Inferior parietal cortex (tissue), 1 donor: ENCODE measurements at regions not wholly inside any gene's neighbourhood (a gene's known extent, or its start where the extent isn't known, plus 50 kb on each side); places are given as distances from the start of the nearest gene placed in this dataset.
A peak's percentile ranks its signal among the peaks of the same experiment; 100 is the strongest.
"Not testable (repeated sequence)": the region's sequence is repeated elsewhere in the genome, so short reads cannot be mapped to it uniquely, and the experiment has no call there.

Experiments
- DNase-seq: peaks from one replicate; pipeline ENCODE4 v3.0.0-alpha.2; 2016; ENCODE audit errors: extremely low spot score

DNA sequence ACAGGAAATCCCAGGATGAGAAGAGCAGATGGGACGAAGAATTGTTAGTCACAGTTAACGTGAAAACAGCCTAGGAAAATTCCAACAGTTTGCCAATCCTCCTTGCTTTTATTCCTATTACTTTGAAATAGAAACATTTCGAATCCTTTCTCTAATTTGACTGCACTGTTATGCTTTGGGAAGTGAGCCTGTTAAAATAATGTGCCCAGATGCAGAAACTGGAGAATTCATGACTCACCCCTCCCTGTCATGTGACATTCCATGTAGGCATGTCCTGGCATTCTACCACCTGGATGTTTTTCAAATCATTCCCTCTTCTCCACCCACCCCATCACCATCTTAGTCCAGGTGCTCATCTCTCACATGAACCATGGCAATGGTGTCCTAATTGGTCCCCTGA, 107.3 kb downstream of the MINAR1 start:
- DNase-seq = no peak

DNA sequence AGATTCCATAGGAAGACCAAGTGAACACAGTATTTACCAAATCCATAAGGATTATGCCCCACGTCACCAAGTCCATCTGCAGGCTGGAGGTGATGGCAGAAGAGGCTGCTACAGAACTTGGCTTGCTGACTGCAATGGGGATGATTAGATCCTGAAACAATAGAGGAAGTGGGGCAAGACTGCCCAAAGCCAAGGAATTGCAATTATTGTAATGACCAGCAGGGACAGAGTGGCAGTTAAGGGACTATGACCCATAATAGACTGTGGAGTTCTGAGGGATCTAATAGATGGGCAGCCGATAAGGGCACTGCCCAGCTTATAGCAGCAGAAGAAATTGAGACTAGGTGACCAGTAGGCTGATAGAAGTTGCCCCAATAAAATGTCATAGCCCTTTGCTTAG, 108.4 kb downstream of the MINAR1 start:
- no peak for DNase-seq

DNA sequence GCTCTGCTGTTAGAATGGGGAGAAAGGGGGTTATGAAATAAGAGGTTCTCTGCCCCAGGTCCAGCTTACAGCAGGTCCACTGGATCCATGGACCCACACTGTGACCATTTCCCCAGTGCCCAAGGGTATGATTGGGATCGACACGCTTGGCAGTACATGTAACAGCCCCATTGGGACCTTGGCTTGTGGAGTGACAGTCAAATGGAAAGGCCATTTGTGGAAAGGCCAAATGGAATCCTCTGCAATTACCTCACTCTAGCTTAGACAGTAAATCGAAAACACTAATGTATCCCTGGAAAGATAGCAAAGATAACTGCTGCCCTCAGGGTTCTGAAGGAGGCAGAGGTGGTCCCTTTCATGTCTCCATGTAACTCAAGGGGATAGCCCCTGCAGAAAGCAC, 109.1 kb downstream of the MINAR1 start:
- no peak for DNase-seq

DNA sequence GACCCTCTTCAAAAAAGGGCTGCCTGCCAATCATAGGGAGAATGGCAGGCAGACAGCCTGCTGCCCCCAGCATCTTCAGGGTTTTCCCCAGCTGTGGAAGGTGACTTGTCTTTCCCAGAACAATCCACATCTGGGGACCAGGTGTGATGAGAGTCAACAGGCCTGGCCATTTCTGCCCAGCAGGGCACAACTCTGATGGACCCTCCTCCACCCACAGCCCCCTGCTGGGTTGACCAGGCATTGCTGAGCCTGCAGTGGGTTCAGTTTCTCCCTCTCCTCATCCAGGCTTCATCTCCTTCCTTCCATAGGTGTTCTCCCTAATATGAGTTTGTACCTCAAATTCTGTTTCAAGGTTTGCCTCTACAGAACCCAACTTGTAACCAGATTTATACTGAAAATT, 111.0 kb downstream of the MINAR1 start:
- DNase-seq = no peak

DNA sequence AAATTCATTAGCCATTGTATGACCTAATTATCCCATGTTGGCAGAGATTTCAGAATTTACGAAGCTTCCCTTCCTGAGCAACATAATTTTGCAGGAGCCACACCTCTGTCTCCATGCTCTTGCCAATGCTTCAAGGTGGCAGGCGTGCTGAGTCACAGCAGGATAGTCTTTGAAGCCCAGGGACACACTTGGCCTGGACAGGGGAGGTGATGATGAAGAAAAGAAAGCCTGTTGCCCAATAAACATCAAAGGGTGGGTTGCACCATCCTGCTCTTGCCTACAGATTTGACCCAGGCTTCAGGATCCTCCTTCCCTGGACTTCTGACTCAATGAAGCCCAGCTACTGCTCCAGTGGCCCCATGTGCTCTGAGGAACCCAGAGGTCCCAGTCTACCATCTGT, 117.1 kb downstream of the MINAR1 start:
- no peak for DNase-seq

DNA sequence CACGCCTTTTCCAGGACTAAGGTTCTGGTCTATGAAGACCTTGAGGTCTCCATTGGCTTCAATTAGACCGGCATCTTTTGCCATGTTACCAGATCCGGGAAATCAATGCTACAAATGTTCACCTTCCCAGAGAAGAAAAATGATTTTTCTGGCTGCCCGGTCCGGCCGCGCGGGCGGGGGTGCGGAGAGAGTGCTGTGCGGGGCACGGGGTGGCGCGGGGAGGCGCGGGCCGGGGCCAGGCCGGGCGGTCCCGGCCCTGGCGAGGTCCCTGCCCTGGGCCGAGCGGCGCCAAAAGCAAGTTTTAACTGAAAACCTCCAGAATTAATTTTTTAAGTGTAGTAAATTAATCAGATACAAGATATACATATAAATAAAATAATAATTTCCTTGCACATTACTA, 128.2 kb downstream of the MINAR1 start:
- no peak for DNase-seq

DNA sequence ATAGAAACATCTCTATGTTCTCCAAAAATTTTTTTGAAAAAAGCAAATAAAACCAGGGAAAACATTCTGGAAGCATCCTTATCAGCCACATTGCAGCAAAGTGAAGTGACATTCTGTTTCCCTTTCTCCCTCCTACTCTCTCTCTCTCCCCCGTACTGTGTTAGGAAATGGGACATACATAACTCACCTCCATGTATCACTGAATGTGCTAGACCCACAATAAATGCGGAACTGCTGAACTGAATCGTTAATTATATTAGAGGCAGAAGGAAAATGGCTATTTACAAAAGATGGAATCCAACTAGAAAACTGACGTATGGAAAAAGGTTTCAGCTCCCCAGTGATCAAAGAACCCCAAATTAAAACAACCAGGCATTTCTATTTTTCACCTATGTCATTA, 129.8 kb downstream of the MINAR1 start:
- no peak for DNase-seq

DNA sequence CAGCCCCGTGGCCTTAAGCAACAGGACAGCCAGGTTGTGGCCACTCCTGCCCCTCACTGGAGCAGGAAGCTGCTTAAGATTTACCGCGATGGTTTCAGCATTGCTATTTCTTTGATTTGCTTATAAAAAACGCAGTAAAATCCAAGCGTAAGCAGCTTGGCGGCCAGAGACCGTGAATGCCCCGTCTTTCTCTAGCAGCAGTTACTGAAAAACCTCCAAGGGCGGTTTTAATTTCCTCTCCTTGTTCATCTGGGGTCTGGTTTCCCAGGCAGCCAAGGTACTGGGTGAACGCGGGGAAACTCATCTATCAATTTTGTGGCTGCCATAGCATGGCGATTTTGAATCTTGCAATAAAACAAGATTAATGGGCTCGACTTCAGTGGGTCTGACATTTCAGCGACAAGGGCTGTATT, 130.3 kb downstream of the MINAR1 start:
- no peak for DNase-seq

DNA sequence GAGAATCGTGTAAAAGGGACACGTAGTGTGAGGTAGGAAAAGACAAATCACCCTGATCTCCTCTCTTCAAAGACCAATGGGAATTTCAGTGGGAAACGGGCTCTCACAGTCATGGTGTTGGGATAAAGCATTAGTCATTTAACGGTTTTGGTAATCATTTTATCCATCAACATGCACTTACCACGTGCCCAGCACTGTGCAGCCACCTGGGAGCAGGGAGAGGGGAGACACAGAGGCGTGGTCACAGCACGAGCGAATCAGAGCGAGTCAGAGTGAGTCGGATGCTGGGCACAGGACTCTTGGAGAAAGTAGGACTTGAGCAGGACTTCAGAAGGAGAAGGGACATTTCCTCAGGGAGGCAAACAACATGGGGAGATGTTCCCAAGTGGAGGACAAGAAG, 130.8 kb downstream of the MINAR1 start:
- no peak for DNase-seq

DNA sequence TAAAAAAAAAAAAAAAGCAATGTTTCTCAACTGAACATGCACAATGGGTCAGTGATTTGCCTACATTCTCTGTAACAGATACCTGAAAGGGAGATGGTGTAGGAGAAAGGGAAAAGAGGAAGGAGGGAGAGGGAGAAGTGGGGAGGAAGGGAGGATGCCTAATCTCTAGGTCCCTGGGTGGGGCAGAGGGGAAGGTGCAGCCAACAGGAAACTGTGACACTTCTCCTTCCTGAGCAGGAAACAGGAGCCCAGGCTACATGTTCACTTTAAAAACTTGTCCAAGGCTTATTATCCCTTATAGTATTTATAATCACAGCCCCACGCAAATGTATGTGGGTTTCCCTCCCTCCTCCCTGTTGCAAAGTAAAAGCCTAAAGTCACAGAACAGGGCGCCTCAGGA, 137.9 kb downstream of the MINAR1 start:
- DNase-seq = no peak

DNA sequence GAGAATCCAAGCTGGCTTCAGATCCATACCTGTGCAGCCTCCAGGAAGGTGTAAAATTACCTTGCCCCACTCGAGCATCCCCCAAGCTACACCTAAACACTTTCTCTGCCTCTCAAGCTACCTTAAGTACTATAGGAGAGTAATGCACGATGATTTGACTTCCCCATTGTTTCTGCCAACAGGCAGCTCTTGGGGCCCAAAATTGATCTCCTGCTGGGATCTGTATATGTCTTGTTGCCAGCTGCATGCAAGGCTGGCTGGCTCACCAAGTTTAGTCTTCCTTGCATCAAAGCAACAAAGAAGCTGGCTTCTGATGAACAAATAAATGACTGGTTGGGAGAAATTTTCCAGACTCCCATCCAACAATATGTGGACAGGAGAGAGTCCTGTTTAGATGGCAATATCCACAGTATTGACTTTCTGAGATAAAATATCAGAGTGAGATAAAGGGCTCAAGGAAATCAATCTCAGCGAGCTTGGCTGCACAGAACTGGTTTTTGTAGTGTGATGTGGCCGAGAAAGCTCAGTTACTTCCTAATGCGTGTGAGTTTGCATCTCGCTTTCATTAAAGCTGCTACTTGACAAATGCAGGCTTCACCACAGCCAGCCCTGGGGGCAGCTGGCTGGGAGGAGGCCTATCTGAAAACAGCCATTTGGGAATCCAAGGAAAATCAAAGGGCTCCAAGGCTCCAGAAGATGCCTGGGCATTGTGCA, 140.7 kb downstream of the MINAR1 start:
- DNase-seq = no peak

DNA sequence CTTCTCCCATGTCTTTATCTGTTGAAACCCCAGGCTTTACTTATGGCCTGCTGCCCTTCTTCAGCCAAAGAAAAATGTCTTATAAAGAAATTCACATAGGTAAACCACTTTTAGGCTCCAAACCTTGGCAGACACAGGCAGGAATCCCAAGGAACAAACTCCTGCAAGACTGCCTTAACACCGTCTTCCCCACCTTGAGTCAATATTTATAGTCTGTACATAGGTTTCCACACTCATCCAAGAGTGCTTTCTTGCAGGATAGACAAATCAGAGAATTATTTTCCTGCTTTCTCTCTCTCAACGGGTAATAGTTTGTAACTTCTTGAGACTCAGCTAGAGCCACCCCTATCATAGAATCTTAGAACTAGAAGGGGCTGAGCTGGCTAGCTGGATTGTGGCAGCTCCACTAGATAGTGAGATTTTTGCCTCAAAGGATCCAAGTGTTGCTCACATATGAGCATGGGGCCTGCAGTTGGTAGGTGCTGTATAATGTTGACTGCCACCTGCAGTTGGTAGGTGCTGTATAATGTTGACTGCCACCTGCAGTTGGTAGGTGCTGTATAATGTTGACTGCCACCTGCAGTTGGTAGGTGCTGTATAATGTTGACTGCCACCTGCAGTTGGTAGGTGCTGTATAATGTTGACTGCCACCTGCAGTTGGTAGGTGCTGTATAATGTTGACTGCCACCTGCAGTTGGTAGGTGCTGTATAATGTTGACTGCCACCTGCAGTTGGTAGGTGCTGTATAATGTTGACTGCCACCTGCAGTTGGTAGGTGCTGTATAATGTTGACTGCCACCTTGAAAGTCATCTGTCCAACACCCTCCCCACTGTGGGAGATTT, 142.5 kb downstream of the MINAR1 start:
- not testable (repeated sequence) for DNase-seq

DNA sequence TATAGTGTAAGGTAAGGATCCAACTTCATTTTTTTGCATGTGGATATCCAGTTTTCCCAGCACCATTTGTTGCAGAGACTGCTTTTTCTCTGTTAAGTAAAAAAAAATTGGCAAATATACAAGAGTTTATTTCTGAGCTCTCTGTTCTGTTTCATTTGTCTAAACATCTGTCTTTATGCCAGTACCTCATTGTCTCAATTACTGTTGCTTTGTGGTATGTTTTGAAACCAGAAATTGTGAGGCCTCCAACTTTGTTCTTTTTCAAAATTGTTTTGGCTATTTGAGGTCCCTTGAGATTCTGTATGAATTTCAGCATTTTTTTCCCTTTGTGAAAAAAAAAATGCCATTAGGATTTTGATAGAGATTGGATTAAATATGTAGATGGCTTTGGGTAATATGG, 150.5 kb downstream of the MINAR1 start:
- no peak for DNase-seq

DNA sequence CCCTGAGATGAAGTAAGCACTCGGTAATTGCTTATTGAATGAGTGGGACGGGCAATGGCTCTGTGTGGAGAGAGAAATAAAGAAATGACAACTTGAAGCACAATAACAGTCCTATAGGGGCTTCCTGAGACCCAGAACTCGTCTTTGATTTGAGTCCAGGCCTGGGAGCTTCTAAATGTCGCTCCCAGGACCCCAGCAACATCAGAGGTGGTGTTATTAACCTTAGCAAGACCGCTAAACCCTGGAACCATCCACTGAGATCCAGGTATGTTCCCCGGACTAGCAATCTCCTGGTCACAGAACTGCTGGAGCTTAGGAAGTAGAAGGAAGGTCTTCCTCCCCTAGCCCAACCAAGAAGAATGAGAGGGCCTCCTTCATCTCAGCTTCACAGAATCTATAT, 160.0 kb downstream of the MINAR1 start:
- DNase-seq = no peak

DNA sequence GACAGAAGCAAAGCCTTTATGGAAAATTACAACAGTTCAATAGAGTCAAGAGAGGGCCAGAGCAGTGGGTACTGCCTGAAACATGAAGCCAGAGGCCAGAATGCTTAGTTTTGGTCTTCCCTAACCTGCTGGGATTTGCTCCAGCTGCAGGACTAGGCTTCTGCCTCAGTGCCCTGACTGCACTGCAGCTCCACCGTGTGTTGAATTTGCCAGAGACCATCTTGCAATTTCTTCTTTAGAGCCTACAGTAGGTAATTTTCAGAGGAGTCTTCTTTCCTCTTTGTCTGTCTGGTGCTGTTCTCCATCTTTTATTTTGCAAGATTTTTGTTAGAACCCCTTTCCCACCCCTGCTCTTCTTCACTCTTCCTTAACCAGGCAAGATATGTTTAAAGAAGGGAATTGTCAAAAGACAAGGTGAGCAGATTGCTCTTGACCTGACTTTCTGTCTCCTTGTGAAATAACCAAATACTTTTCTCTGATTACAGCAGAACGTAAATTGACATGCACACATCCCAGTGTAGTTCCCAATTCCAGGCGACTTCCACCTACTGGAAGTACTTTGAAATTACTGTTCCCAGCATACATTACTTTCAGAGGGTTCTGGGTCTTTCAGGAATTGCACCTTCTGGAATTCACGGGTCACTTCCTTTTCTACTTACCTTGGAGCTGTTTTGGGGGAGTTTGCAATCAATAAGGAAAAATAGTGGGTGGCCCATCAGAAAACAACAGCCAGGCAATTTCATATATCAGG, 161.2 kb downstream of the MINAR1 start:
- DNase-seq = no peak

DNA sequence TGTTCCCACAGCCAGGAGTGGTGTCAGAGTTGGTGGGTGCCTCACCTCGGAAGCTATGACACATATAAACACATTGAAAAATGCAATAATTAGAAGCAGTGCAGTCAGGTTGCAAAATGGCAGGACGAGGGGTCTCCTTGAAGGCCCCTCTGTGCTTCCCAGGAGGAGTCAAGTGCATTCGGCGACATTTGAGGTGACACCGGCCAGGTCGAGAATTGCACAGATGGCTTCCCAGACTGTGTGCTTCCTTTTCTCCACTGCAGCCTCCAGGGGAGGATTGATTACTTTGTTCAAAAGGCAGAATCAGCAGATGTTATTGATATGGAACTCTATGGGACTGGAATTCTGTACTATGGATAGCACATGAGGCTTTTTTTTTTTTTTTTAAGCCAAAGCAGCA, 163.2 kb downstream of the MINAR1 start:
- no peak for DNase-seq

DNA sequence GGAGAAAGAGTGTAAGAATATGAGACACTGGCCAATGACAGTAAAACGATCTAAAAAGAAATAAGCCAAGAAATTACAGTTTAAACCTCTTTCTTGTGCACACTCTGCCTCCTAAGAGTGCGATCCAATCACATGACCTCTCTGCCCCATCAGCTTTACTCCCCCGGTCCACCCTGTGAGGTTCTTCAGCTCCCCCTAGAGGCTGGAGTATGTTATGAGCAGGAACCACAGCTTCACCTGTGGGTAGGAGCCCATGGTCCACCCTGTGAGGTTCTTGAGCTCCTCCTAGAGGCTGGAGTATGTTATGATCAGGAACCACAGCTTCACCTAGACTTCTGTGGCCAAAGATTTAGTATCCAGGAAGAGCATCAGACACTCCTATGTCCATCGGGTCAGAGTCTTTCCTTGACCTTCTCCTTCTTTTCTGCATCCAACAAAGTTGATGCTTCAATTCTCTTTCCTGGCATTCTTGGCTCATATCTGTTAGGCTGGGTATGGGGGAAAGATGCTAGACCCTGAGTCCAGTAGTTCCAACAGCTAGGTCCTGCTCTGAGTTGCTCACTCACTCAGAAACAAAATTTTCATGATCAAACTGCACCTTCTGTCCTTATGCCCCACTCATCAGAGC, 164.0 kb downstream of the MINAR1 start:
- peak; percentile 64 for DNase-seq

DNA sequence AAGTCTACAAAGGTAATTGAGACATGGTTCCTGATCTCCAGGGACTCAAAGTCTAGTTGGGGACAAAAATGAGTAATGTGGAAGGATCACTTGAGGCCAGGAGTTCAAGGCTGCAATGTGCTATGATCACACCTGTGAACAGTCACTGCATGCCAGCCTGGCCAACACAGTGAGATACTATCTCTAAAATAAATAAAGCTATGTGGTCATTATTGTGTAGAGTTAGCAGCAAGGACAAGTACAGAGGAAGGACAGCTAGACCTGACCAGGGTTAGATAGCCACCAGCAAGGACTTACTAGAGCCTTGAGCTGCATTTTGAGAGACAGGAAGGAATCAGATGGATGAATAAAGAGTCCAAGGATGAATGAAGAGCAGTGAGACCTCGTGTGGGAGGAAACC, 166.5 kb downstream of the MINAR1 start:
- DNase-seq = no peak

DNA sequence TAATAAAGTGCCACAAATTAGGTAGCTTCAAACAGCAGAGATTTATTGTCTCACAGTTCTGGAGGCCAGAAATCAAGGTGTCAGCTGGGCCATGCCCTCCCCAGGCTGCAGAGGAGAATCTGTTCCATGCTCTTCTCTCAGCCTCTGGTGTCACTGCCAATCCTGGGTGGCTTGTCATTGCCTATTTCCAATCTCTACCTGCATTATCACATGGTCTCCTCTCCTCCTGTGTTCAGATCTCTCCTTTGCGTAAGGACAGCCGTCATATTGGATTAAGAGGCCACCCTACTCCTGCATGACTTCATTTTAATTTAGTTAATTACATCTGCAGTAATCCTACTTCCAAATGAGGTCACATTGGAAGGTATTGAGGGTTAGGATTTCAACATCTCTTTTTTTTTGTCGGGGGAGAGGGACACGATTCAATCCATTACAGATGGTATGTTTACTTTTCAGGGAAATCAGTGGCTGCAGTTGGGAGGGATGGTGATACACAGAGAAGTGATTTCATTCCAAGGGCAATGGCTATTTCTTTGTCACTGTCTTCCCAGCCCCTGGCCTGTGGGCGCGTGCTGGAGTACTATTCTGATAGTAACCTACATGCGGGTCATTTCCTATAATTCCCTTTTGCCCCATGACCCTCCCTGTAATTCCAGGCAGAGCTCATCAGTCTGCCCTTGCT, 169.4 kb downstream of the MINAR1 start:
- no peak for DNase-seq

DNA sequence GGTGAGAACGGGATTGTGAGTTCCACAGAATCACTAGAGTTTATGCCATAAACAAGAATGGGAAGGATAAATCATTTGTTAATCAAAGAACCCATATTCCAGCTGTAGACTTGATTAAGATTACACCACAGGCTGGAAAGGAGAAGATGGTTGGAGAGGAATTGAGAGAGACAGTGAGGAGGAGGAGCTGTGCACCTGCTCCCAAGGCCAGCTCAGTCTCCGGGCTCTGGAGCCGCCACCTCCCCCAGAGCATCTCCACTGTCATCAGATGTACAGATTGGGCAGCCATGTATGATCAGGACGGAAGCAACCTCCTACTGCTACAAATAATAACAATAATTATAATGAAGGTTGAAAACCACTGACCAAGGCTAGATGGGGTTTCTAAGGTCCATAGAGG, 170.0 kb downstream of the MINAR1 start:
- no peak for DNase-seq

DNA sequence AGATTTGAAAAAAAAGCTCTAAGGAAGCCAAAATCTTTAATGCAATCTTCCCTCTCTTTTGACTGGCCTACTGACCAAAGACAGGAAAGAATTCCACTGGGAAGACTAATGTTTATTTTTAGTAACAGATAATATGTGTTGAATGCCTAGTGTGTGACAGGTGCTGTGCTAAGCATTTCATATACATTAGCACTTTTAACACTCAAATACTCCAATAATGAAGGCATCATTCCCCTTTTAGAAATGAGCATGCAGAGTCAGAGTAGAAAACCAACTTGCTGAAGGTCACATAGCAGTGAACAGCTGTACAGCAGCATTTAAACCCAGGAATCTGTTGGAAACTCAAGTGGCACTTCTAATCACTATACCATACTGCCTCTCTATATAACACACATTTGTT, 170.6 kb downstream of the MINAR1 start:
- DNase-seq = no peak
